ENCODE measurements at regions not wholly inside any gene's neighbourhood (a gene's known extent, or its start where the extent isn't known, plus 50 kb on each side); places are given as distances from the start of the nearest gene placed in this dataset.

GRCh38 chr15:94580211-94580885 is 349.0 kb downstream of the MCTP2 start:
- peaks cover 11% of the 10 kb centered on the region for H3K4me1 ChIP-seq
- no peaks in the 10 kb centered on the region for H3K9me3 ChIP-seq
- no peak overlapping the region for H3K4me3 ChIP-seq
- TF ChIP-seq, protein P1, sequence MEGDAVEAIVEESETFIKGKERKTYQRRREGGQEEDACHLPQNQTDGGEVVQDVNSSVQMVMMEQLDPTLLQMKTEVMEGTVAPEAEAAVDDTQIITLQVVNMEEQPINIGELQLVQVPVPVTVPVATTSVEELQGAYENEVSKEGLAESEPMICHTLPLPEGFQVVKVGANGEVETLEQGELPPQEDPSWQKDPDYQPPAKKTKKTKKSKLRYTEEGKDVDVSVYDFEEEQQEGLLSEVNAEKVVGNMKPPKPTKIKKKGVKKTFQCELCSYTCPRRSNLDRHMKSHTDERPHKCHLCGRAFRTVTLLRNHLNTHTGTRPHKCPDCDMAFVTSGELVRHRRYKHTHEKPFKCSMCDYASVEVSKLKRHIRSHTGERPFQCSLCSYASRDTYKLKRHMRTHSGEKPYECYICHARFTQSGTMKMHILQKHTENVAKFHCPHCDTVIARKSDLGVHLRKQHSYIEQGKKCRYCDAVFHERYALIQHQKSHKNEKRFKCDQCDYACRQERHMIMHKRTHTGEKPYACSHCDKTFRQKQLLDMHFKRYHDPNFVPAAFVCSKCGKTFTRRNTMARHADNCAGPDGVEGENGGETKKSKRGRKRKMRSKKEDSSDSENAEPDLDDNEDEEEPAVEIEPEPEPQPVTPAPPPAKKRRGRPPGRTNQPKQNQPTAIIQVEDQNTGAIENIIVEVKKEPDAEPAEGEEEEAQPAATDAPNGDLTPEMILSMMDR (IDR thresholded peaks at IDR 0.05): no peak
- no peaks in the 10 kb centered on the region for H3K27me3 ChIP-seq
- H3K27ac ChIP-seq: no peak overlapping the region
- intact Hi-C loops (cut with DNase I): no loop called here
- DNase-seq: no peak
- H3K36me3 ChIP-seq: no peaks in the 10 kb centered on the region
- ATAC-seq: no peak

DNA sequence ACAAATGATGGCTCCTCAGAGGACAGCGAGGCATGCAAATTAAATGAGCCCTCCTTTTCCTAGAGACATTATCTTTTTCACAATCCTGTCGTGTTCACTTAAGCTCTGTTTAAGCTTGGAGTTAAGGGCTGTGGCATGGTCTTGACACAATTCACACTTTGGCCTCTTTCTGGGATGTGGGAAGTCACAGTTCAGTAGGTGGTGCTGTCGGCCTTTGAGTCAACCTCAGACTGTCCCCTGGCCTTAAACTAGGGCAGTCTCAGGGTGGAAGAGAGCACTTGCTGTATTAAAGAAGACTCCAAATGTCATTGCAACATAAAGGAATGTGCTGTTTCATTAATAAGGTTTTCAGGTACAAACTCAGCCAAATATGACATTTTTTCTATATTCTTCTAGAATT is 351.0 kb downstream of the MCTP2 start:
- intact Hi-C loops (cut with DNase I): no loop called here
- no peaks in the 10 kb centered on the region for H3K36me3 ChIP-seq
- no peaks in the 10 kb centered on the region for H3K9me3 ChIP-seq
- H3K4me3 ChIP-seq: no peak overlapping the region
- ATAC-seq: peak; percentile 54
- H3K27me3 ChIP-seq: no peaks in the 10 kb centered on the region
- H3K4me1 ChIP-seq: peaks cover 12% of the 10 kb centered on the region
- no peak for DNase-seq
- H3K27ac ChIP-seq: no peak overlapping the region
- TF ChIP-seq, protein P1 (IDR thresholded peaks at IDR 0.05): peak; percentile 45

DNA sequence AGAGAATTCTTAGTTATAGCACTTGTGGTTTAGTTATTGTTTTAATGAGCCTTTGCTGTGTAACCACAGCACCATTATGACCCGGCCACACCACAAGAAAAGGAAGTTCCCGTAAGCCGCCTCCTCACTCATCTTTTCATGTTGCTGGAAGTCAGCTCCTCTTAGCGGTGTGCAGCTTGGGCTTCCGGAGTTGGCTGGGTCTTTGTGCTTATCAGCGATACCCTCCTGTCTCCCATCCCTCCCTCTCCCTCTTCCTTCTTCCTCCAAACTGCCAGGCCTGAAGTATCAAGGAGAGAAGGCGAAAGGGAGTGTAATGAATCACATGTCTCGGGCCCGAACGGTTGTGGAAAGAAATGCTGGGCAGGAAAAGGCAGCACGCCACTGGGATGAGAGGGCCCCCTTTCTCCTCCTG is 353.5 kb downstream of the MCTP2 start:
- Histone ChIP-seq H3K27me3 (no peaks in the 10 kb centered on the region), H3K4me1 (peaks cover 12% of the 10 kb centered on the region), H3K27ac (no peak overlapping the region), H3K4me3 (no peak overlapping the region), H3K9me3 (no peaks in the 10 kb centered on the region), H3K36me3 (no peaks in the 10 kb centered on the region)
- DNase-seq (no peak), ATAC-seq (peak; percentile 39)
- intact Hi-C loops (cut with DNase I): no loop called here
- TF ChIP-seq, protein P1 (IDR thresholded peaks at IDR 0.05): no peak

- TF ChIP-seq, protein P1 (IDR thresholded peaks at IDR 0.05): no peak
- Histone ChIP-seq H3K9me3 (no peaks in the 10 kb centered on the region), H3K4me1 (peaks cover 12% of the 10 kb centered on the region), H3K36me3 (no peaks in the 10 kb centered on the region), H3K4me3 (no peak overlapping the region), H3K27me3 (no peaks in the 10 kb centered on the region), H3K27ac (no peak overlapping the region)
- intact Hi-C loops (cut with DNase I): no loop called here
- ATAC-seq: no peak
- no peak for DNase-seq
These were observed 354.7 kb downstream of the MCTP2 start for GRCh38 chr15:94586099-94586498.

DNA sequence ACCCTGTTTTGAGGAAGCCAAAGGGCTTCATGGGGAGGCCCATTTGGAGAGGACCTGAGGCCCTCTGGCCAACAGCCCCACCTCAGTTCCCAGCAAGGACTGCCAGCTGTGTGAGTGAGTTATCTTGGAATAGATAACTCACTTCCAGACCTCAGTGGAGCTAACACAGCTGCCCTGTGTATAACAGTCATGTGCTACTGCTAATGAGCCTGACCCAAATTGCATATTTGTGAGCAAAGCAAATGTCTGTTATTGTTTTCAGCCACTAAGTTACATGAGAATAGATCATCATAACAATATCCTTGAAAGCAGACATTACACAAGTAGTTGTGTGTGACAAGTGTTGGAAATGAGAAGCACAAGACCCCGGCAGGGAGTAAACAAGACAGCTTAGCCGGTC is 355.8 kb downstream of the MCTP2 start:
- H3K9me3 ChIP-seq: no peaks in the 10 kb centered on the region
- no peak overlapping the region for H3K27ac ChIP-seq
- H3K36me3 ChIP-seq: no peaks in the 10 kb centered on the region
- no peak overlapping the region for H3K4me3 ChIP-seq
- H3K27me3 ChIP-seq: no peaks in the 10 kb centered on the region
- intact Hi-C loops (cut with DNase I): no loop called here
- no peak for DNase-seq
- no peak for ATAC-seq
- TF ChIP-seq, protein P1 (IDR thresholded peaks at IDR 0.05): no peak
- peaks cover 12% of the 10 kb centered on the region for H3K4me1 ChIP-seq

DNA sequence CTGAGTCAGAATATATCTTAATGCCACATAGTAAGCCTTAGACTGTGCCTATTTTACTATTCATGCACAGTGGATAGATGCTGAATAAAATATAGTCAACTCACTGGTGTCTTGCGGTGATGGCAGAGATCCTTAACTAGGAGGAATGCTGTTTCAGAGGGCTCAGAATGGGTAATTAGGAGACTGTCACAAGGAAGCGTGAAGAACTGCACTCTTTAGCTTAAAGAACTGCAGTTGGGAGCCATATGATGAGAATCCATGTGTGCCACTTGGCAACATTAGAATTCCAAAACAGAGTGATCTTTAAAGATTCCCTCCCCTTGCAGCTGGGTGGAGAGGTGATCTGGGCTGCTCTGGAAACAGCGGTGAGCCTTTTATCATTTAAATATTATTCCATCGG is 357.6 kb downstream of the MCTP2 start:
- Histone ChIP-seq H3K9me3 (no peaks in the 10 kb centered on the region), H3K4me3 (no peak overlapping the region), H3K27ac (no peak overlapping the region), H3K27me3 (no peaks in the 10 kb centered on the region), H3K36me3 (no peaks in the 10 kb centered on the region), H3K4me1 (peaks cover 12% of the 10 kb centered on the region)
- DNase-seq (no peak), ATAC-seq (no peak)
- TF ChIP-seq, protein P1 (IDR thresholded peaks at IDR 0.05): no peak
- intact Hi-C loops (cut with DNase I): no loop called here
